SK-N-SH treated with all-trans-retinoic acid at 6 μM for 48 hours (cell line): ENCODE measurements at regions not wholly inside any gene's neighbourhood (a gene's known extent, or its start where the extent isn't known, plus 50 kb on each side); places are given as distances from the start of the nearest gene placed in this dataset.

Experiments
- PPARA ChIP-seq: fragments of 250-450 bp; sonication (Bioruptor Pico); IDR thresholded peaks from 2 replicates; pipeline ENCODE4 v1.5.0; 2020; ENCODE audit warnings: mild to moderate bottlenecking, borderline replicate concordance
- SNAI2 ChIP-seq: fragments of 250-450 bp; sonication (Bioruptor Pico); IDR thresholded peaks from 2 replicates; pipeline ENCODE4 v1.5.0; 2020; ENCODE audit warnings: mild to moderate bottlenecking, moderate library complexity
- ZFP3 ChIP-seq: fragments of 250-450 bp; sonication (Bioruptor Pico); IDR thresholded peaks from 2 replicates; pipeline ENCODE4 v1.5.0; 2020; ENCODE audit warnings: mild to moderate bottlenecking, moderate library complexity
- ZNF70 ChIP-seq: fragments of 450-650 bp; formaldehyde crosslinking; IDR thresholded peaks from 2 replicates; pipeline ENCODE4 v1.5.0; 2020; ENCODE audit warnings: mild to moderate bottlenecking, moderate library complexity
- ZNF8 ChIP-seq: fragments of 450-650 bp; formaldehyde crosslinking; IDR thresholded peaks from 2 replicates; pipeline ENCODE4 v1.5.0; 2020; ENCODE audit warnings: mild to moderate bottlenecking, moderate library complexity
- TF ChIP-seq, protein P1 (sequence below): fragments of 250-450 bp; sonication (Bioruptor Pico); IDR thresholded peaks from 2 replicates; pipeline ENCODE4 v1.8.0; 2021; ENCODE audit warnings: low read depth, mild to moderate bottlenecking, moderate library complexity, borderline replicate concordance
- TF ChIP-seq, protein P2 (sequence below): fragments of 250-450 bp; sonication (Bioruptor Pico); IDR thresholded peaks from 2 replicates; pipeline ENCODE4 v1.8.0; 2020; ENCODE audit warnings: mild to moderate bottlenecking, moderate library complexity, borderline replicate concordance

DNA sequence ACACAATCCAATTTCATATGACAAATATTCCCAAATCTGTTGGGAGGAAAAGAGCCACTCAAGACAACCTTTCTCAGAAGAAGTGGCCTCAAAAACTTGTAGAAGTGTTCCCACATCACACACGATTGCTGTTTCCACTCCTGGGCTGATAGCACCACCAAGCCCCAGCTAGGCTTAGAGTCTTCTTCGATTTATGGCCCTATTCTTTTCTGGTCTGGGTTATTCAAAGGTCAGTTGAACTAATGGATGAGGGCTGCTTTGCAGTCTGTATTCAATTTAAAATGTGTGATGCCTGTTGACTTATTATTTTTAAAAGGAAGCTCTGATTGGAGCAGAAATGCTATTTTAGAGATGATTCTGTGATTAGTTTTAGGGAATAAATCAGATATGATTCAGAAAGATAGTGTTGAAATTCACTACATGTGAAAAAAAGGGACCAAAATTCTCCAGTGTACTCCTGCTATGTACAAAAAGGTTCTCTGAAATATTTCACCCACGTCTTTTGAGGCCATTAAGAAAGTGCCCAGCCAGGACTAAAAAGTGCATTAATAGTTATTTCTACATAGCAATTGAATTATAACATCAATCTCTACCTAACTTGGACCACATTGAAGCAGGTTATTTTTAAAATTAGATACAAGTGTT is 57.3 kb upstream of the SPON1 start:
- no peak for TF ChIP-seq ZNF8 (CRISPR knock-in tag)
- TF ChIP-seq ZNF70 (CRISPR knock-in tag) = no peak
- TF ChIP-seq ZFP3 (CRISPR knock-in tag) = no peak
- TF ChIP-seq, protein P1, sequence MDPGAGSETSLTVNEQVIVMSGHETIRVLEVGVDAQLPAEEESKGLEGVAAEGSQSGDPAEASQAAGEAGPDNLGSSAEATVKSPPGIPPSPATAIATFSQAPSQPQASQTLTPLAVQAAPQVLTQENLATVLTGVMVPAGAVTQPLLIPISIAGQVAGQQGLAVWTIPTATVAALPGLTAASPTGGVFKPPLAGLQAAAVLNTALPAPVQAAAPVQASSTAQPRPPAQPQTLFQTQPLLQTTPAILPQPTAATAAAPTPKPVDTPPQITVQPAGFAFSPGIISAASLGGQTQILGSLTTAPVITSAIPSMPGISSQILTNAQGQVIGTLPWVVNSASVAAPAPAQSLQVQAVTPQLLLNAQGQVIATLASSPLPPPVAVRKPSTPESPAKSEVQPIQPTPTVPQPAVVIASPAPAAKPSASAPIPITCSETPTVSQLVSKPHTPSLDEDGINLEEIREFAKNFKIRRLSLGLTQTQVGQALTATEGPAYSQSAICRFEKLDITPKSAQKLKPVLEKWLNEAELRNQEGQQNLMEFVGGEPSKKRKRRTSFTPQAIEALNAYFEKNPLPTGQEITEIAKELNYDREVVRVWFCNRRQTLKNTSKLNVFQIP (CRISPR knock-in tag) = no peak
- TF ChIP-seq, protein P2, sequence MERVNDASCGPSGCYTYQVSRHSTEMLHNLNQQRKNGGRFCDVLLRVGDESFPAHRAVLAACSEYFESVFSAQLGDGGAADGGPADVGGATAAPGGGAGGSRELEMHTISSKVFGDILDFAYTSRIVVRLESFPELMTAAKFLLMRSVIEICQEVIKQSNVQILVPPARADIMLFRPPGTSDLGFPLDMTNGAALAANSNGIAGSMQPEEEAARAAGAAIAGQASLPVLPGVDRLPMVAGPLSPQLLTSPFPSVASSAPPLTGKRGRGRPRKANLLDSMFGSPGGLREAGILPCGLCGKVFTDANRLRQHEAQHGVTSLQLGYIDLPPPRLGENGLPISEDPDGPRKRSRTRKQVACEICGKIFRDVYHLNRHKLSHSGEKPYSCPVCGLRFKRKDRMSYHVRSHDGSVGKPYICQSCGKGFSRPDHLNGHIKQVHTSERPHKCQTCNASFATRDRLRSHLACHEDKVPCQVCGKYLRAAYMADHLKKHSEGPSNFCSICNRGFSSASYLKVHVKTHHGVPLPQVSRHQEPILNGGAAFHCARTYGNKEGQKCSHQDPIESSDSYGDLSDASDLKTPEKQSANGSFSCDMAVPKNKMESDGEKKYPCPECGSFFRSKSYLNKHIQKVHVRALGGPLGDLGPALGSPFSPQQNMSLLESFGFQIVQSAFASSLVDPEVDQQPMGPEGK (CRISPR knock-in tag) = no peak
- no peak for TF ChIP-seq SNAI2 (CRISPR knock-in tag)
- TF ChIP-seq PPARA = no peak
